ENCODE measurements at regions not wholly inside any gene's neighbourhood (a gene's known extent, or its start where the extent isn't known, plus 50 kb on each side); places are given as distances from the start of the nearest gene placed in this dataset.
"Not testable (repeated sequence)": the region's sequence is repeated elsewhere in the genome, so short reads cannot be mapped to it uniquely, and the experiment has no call there.

DNA sequence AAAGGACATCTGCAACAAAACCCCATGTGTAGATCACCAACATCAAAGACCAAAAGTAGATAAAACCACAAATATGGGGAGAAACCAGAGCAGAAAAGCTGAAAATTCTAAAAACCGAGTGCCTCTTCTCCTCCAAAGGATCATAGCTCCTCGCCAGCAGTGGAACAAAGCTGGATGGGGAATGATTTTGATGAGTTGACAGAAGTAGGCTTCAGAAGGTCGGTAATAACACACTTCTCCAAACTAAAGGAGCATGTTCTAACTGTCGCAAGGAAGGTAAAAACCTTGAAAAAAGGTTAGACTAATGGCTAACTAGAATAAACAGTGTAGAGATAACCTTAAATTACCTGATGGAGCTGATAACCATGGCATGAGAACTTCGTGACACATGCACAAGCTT is 109.9 kb upstream of the SYNCRIP start:
- DNase-seq (ENCODE audit: low spot score), result no peak

- no peak for DNase-seq (ENCODE audit: low spot score)
These were observed 108.8 kb upstream of the SYNCRIP start for GRCh38 chr6:85751374-85752055.

DNA sequence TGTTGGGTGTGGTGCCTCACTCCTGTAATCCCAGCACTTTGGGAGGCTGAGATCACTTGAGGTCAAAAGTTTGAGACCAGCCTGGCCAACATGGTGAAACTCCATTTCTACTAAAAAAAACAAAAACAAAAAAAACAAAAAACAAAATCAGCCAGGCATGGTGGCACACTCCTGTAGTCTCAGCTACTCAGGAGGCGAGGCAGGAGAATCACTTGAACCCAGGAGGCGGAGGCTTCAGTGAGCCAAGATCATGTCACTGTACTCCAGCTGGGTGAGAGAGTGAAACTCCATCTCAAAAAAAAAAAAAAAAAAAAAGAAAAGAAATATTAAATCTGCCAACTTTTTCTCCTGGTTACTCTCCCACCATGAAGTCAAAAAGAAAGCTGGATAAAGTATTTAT is 107.5 kb upstream of the SYNCRIP start:
- DNase-seq (ENCODE audit: low spot score), result not testable (repeated sequence)

- no peak for DNase-seq (ENCODE audit: low spot score)
These were observed 106.5 kb upstream of the SYNCRIP start for GRCh38 chr6:85749236-85749635.

DNA sequence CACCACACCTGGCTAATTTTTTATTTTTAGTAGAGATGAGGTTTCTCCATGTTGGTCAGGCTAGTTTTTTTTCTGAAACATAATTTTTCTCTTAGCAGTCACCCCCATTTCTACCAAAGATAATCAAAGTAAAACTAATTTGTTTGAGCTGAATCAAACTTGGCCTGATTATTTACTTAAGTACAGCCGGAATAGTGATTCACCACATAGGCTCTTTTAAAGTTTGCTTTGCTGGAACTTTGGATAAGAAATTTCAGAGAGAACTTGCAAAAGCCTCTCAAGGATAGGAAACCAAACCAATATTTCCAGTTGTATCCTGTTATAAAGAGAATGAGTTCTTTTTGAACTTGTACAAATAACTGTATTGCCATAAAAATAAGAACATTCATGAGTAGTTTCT is 105.0 kb upstream of the SYNCRIP start:
- no peak for DNase-seq (ENCODE audit: low spot score)

DNA sequence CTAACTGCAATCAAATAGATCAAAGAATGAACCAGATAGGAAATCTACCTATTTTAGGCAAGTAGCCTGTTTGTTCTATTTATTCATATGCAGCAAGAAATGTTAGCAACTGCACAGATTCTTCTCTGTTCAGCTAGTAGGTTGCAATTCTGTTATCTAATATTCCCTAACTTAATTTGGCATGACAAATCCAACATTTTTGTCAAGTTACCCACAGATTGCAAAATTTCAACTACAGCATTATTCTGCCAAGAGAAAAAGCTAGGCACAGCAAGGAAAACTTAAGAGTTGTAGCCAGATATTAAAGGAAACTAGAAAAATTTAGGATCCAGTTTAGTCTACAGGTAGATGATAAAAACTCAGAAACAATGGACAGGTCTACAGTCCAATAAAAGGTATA is 104.4 kb upstream of the SYNCRIP start:
- no peak for DNase-seq (ENCODE audit: low spot score)

- DNase-seq (ENCODE audit: low spot score), result no peak
These were observed 101.8 kb upstream of the SYNCRIP start for GRCh38 chr6:85744433-85744970.

GRCh38 chr6:85726206-85726605 is 83.5 kb upstream of the SYNCRIP start:
- DNase-seq (ENCODE audit: low spot score), result no peak

GRCh38 chr6:85715797-85716196 is 73.1 kb upstream of the SYNCRIP start:
- no peak for DNase-seq (ENCODE audit: low spot score)

DNA sequence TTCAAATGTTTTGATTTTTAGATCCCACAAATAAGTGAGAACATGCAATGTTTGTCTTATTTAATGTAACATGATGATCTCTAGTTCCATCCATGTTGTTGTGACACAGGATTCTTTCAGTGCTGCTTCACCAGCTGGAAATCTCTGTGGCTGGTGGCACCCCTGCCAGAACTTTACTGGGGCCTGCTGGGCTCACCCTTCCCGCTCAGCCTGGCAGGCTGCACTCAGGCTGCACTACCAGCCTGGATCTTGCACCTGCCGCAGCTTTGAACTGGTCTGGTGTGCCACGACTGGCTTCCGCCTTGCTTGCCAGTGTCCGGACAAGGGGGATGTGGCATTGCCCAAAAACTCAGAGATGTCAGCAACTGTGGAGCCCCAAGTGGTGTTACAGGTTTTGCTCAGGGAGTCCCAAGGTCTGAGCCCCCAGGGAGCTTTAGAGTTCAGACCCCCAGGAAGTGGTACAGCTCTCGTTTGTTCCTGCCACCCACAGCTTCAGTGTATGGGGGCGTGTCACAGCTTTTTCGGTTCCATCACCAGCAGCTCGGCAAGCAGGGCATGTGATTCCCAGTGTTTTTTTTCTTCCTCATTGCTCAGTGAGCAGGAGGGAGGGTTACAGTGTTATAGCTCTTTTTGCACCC is 72.3 kb upstream of the SYNCRIP start:
- no peak for DNase-seq (ENCODE audit: low spot score)

- DNase-seq (ENCODE audit: low spot score), result no peak
These were observed 69.7 kb upstream of the SYNCRIP start for GRCh38 chr6:85712346-85712745.

DNA sequence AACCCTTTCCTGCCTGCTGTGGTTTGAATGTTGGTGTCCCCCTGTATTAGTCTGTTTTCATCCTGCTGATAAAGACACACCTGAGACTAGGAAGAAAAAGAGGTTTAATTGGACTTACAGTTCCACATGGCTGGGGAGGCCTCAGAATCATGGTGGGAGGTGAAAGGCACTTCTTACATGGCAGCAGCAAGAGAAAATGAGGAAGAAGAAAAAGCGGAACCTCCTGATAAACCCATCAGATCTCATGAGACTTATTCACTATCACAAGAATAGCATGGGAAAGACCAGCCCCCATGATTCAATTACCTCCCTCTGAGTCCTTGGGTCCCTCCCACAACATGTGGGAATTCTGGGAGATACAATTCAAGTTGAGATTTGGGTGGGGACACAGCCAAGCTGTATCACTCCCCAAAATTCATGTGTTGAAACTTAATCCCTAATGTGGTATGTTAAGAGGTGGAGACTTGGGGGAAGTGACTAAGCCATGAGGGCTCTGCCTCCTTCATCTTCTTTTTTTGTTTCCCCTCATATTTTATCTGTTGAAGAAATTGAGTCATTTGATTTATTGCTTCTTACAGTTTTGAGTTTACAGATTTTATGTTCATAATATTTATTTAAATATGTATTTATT is 64.9 kb upstream of the SYNCRIP start:
- DNase-seq (ENCODE audit: low spot score), result not testable (repeated sequence)

DNA sequence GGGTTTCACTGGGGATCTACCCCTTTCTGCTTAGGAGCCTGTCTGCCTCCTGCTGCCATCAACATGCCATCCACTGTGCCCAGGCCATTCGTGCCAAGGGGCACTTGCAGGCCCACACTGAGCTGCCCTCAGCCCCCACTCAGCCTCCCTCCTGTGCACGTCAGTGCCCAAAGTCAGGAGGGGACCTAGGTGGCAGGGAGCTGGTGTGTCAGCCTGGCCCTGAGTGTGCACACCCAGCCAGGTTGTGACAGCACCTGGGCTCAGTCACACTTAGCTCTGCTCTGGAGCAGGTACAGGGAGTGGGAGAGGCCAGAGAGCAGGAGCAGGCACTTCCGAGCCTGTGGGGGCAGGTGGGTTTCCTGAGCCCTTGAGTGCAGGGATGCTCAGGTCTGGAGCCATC is 63.6 kb upstream of the SYNCRIP start:
- no peak for DNase-seq (ENCODE audit: low spot score)

DNA sequence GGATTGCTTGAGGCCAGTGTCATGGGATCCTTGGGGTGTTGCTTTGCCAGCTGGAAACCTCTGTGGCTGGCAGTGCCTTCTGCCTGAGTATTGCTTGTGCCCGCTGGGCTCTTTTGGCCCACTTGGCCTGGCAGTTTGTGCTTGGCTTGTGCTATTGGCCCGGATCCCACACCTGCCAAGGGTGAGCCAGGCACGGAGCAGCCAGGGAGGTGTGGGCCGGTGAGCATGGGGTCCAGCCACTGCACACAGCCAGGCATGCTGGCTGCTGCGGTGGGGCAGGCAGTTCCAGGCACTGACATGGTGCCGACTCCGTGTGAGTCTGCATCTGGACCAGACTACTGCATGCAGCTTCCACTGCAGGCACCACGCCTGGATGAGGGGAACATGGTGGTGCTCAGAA is 62.5 kb upstream of the SYNCRIP start:
- no peak for DNase-seq (ENCODE audit: low spot score)

DNA sequence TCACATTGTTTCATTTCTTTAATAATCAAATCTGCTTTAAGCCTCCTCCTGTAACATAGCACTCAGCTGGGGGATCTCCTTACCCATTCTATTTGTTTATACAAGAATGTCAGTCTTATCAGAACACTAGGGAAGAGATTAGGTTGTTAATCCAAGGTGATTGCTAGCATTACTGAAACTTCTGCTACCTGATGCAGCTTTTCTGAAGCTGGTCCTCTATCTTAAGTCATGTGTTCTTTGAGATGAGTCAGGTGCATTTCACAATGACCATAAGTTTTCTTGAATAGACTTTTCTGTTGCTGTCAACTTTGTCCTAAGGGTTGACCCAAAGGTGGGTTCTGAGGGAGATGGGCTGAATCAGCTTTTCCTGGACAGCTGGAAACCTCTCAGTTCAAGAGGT is 60.7 kb upstream of the SYNCRIP start:
- no peak for DNase-seq (ENCODE audit: low spot score)

Data from mucosa of gallbladder (tissue), 1 donor.